B cell (primary cell): ENCODE measurements at regions not wholly inside any gene's neighbourhood (a gene's known extent, or its start where the extent isn't known, plus 50 kb on each side); places are given as distances from the start of the nearest gene placed in this dataset.

Experiments used
- CTCF ChIP-seq: fragments of 200-600 bp; IDR thresholded peaks from one replicate; pipeline ENCODE4 v1.8.0; 2022; ENCODE audit warnings: antibody characterized with exemption, mild to moderate bottlenecking
- EZH2 ChIP-seq: IDR thresholded peaks from 2 replicates; pipeline ENCODE4 v1.6.1; 2012; ENCODE audit warnings: borderline replicate concordance, low read depth, mild to moderate bottlenecking, moderate library complexity, low read length; ENCODE audit not compliant: insufficient read depth, poor library complexity, severe bottlenecking

- TF ChIP-seq EZH2 (no peak), CTCF (no peak)
Measured at GRCh38 chr10:8911032-8911431, 856.5 kb downstream of the GATA3 start.
